Heart left ventricle (tissue), 16 donors: ENCODE measurements at regions not wholly inside any gene's neighbourhood (a gene's known extent, or its start where the extent isn't known, plus 50 kb on each side); places are given as distances from the start of the nearest gene placed in this dataset.

ENCODE experiments used
- ATAC-seq, 4 donors: fragments of 200-7000 bp; cut with Tn5 transposase; one replicate each; pipeline ENCODE4 v1.9.1; 2020 to 2022; ENCODE audit warnings: moderate library complexity in 4 of 4, mild to moderate bottlenecking in 3 of 4, moderate number of reproducible peaks in 1 of 4
- DNase-seq, 5 donors: peaks; one replicate each; pipeline ENCODE4 v3.0.0-alpha.2; 2020
- H3K27ac ChIP-seq, 12 donors: fragments of 200-600 bp; sonication (generic) in 4 of 12; one replicate each; pipeline versions ENCODE4 v1.5.0 to v1.8.0; 2016 to 2022; ENCODE audit warnings: mild to moderate bottlenecking in 2 of 12
- H3K27me3 ChIP-seq, 9 donors: fragments of 200-600 bp; sonication (generic) in 2 of 9; one replicate each; pipeline versions ENCODE4 v1.5.1 to v1.8.0; 2016 to 2022; ENCODE audit warnings: mild to moderate bottlenecking in 3 of 9
- H3K36me3 ChIP-seq, 9 donors: fragments of 200-600 bp; sonication (generic) in 2 of 9; one replicate each; pipeline versions ENCODE4 v1.5.0 to v1.8.0; 2018 to 2022; ENCODE audit warnings: mild to moderate bottlenecking in 2 of 9
- H3K4me1 ChIP-seq, 12 donors: fragments of 200-600 bp; sonication (generic) in 4 of 12; one replicate each; pipeline versions ENCODE4 v1.5.0 to v1.8.0; 2016 to 2022; ENCODE audit warnings: mild to moderate bottlenecking in 3 of 12
- H3K4me3 ChIP-seq, 12 donors: fragments of 200-600 bp; sonication (generic) in 4 of 12; one replicate each; pipeline versions ENCODE4 v1.5.0 to v1.8.0; 2017 to 2022; ENCODE audit warnings: mild to moderate bottlenecking in 9 of 12, moderate library complexity in 4 of 12
- H3K9me3 ChIP-seq, 12 donors: fragments of 200-600 bp; sonication (generic) in 4 of 12; one replicate each; pipeline versions ENCODE4 v1.5.0 to v1.8.0; 2016 to 2022; ENCODE audit warnings: mild to moderate bottlenecking in 1 of 12
- CTCF ChIP-seq, 12 donors: fragments of 200-600 bp; sonication (generic) in 4 of 12; IDR thresholded peaks; one replicate each; pipeline versions ENCODE4 v1.5.0 to v1.8.0; 2018 to 2022; ENCODE audit warnings: antibody characterized with exemption in 12 of 12, mild to moderate bottlenecking in 5 of 12
- POLR2A ChIP-seq, 2 donors: fragments of 450-650 bp; IDR thresholded peaks; one replicate each; pipeline ENCODE4 v1.6.1; 2017; ENCODE audit warnings: antibody characterized with exemption in 2 of 2, mild to moderate bottlenecking in 2 of 2, moderate library complexity in 2 of 2
- WGBS, 4 donors: extraction: QIAGEN DNeasy Blood & Tissue Kit in 2 of 4; methylation state at CpG; one replicate each; pipeline versions ENCODE4 v1.1.5 to v1.1.7; 2013 to 2018; 5-methylcytosine and 5-hydroxymethylcytosine counted together
- intact Hi-C, 10 donors: fragments of 100-400 bp; cut with DNase I; formaldehyde crosslinking; loops; one replicate each; pipeline versions ENCODE4 v1.11.1 to v1.14.2; 2022
- donor health status: ischemic (EF 13 %, LVEDD 7.1; RV severe dilation, severe dysfunction).
- donor health status: healthy with polysubstance abuse.
- donor health status: DM: no; HTN: yes; CAD: no.
- donor health status: DM: no; HTN: no; CAD: no.
- donor health status: ischemic (EF 25% LVEDD 6.9; RV normal size, moderate dysfunction).
- donor health status: ischemic (EF 25% LVEDD 5.7; RV mildly dilated, moderate dysfunction).
- donor health status: healthy.
- donor health status: DM: yes; HTN: yes; CAD: no.
- donor health status: ischemic (EF 35%, LVEDD 5.7; RV mildly dilated, moderate dysfunction).
- donor health status: nonischemic (EF 11% LVEDD 7.7; RV severe dilation, severe dysfunction).
- donor health status: DM: yes; HTN: yes; CAD: no.
- donor health status: PGD.
- donor health status: ischemic (EF 29% LVEDD 5.4; RV normal size, mild dysfunction).
- donor health status: nonischemic (EF 23%, LVEDD 6.1; RV moderate dilation, normal function).

- ATAC-seq (no peak), DNase-seq (peak in 1 of 5 donors; percentile 38)
- no peaks in the 10 kb centered on the region for H3K9me3 ChIP-seq
- H3K4me1 ChIP-seq = peaks cover 0 to 18% (median 12%) of the 10 kb centered on the region in 12 donors
- intact Hi-C loops = no loop called here
- no peaks in the 10 kb centered on the region for H3K36me3 ChIP-seq
- no peak overlapping the region for H3K27ac ChIP-seq
- TF ChIP-seq CTCF (IDR thresholded peaks at IDR 0.05) (no peak), POLR2A (IDR thresholded peaks at IDR 0.05) (no peak)
- WGBS, 4 donors = 88 to 91% (median 90%) methylated on average over 8 of the region's 8 CpGs
- no peak overlapping the region for H3K4me3 ChIP-seq
- H3K27me3 ChIP-seq = peaks cover 22 to 81% (median 38%) of the 10 kb centered on the region in 9 donors
Observed at GRCh38 chr10:42929993-42930392, 146.9 kb upstream of the RET start.

- no peaks in the 10 kb centered on the region for H3K36me3 ChIP-seq
- H3K4me3 ChIP-seq = no peak overlapping the region
- peak in 1 of 5 donors; percentile 32 for DNase-seq
- H3K4me1 ChIP-seq = peaks cover 0 to 18% (median 12%) of the 10 kb centered on the region in 12 donors
- peaks cover 22 to 81% (median 38%) of the 10 kb centered on the region in 9 donors for H3K27me3 ChIP-seq
- no peak overlapping the region for H3K27ac ChIP-seq
- no peak for ATAC-seq
- TF ChIP-seq POLR2A (IDR thresholded peaks at IDR 0.05) (no peak), CTCF (IDR thresholded peaks at IDR 0.05) (no peak)
- no peaks in the 10 kb centered on the region for H3K9me3 ChIP-seq
- 75 to 88% (median 84%) methylated on average over 10 to 11 of the region's 11 CpGs for WGBS, 4 donors
- intact Hi-C loops = no loop called here
Observed at GRCh38 chr10:42930516-42931192, 146.2 kb upstream of the RET start.

- Histone ChIP-seq H3K9me3 (no peaks in the 10 kb centered on the region), H3K27me3 (peaks cover 22 to 76% (median 38%) of the 10 kb centered on the region in 9 donors), H3K27ac (no peak overlapping the region), H3K4me3 (no peak overlapping the region), H3K36me3 (no peaks in the 10 kb centered on the region), H3K4me1 (peaks cover 0 to 18% (median 12%) of the 10 kb centered on the region in 12 donors)
- ATAC-seq (no peak), DNase-seq (peak in 1 of 5 donors; percentile 51)
- 92 to 94% (median 93%) methylated on average over 12 of the region's 12 CpGs for WGBS, 4 donors
- TF ChIP-seq CTCF (IDR thresholded peaks at IDR 0.05) (no peak), POLR2A (IDR thresholded peaks at IDR 0.05) (no peak)
- intact Hi-C loops = no loop called here
Observed at GRCh38 chr10:42932116-42932515, 144.8 kb upstream of the RET start.

GRCh38 chr10:42932735-42933447 is 144.0 kb upstream of the RET start:
- Histone ChIP-seq H3K27me3 (peaks cover 21 to 68% (median 38%) of the 10 kb centered on the region in 9 donors), H3K4me1 (peaks cover 0 to 18% (median 12%) of the 10 kb centered on the region in 12 donors), H3K9me3 (no peaks in the 10 kb centered on the region), H3K36me3 (no peaks in the 10 kb centered on the region), H3K4me3 (peak overlapping the region in 10 of 12 donors; percentile 9 to 37 (median 24)), H3K27ac (no peak overlapping the region)
- WGBS, 4 donors = 2 to 5% (median 3%) methylated on average over 16 to 45 of the region's 45 CpGs
- DNase-seq (peak in 1 of 5 donors; percentile 60), ATAC-seq (peak in 2 of 4 donors; percentile 7 to 36)
- intact Hi-C loops = no loop called here
- TF ChIP-seq POLR2A (IDR thresholded peaks at IDR 0.05) = no peak
- no peak for TF ChIP-seq CTCF (IDR thresholded peaks at IDR 0.05)
